ENCODE measurements at regions not wholly inside any gene's neighbourhood (a gene's known extent, or its start where the extent isn't known, plus 50 kb on each side); places are given as distances from the start of the nearest gene placed in this dataset.

- Histone ChIP-seq H3K79me2 (ENCODE audit: control insufficient read depth, insufficient read depth, low read length) (no peaks in the 10 kb centered on the region), H3K27me3 (ENCODE audit: control insufficient read depth, insufficient read depth, low read length) (no peaks in the 10 kb centered on the region), H3K9me3 (ENCODE audit: control insufficient read depth, insufficient read depth, low read depth, low read length) (no peaks in the 10 kb centered on the region), H3K4me3 (replicated peaks in 1 of 4; ENCODE audit: control extremely low read depth in 1 of 4, insufficient read depth in 1 of 4, low read depth in 3 of 4, low read length in 4 of 4) (no peak overlapping the region), H3K27ac (ENCODE audit: insufficient read depth, low read length) (no peak overlapping the region), H2AFZ (ENCODE audit: low read length) (no peak overlapping the region), H3K9ac (ENCODE audit: insufficient read depth, low read length) (no peak overlapping the region), H3K4me2 (ENCODE audit: extremely low read depth, insufficient read depth, low read length) (no peak overlapping the region), H3K4me1 (ENCODE audit: control insufficient read depth, extremely low read depth, insufficient read depth, low read length) (no peaks in the 10 kb centered on the region), H3K36me3 (ENCODE audit: control insufficient read depth, insufficient read depth, low read length) (no peaks in the 10 kb centered on the region), H4K20me1 (ENCODE audit: control insufficient read depth, extremely low read depth, insufficient read depth, low read length) (no peaks in the 10 kb centered on the region)
- no peak for TF ChIP-seq EZH2 (IDR thresholded peaks at IDR 0.05; ENCODE audit: low read length, missing control alignments)
- TF ChIP-seq CTCF (conservative IDR thresholded peaks at IDR 0.05 in 1 of 2, IDR thresholded peaks at IDR 0.05 in 1 of 2; ENCODE audit: low read depth in 1 of 2, low read length in 2 of 2): no peak
- DNase-seq (ENCODE audit: low read depth in 2 of 2): no peak
Measured at GRCh38 chr5:100249884-100250269, 285.3 kb upstream of the FAM174A start.

- Histone ChIP-seq H3K4me1 (ENCODE audit: control insufficient read depth, extremely low read depth, insufficient read depth, low read length) (no peaks in the 10 kb centered on the region), H3K36me3 (ENCODE audit: control insufficient read depth, insufficient read depth, low read length) (no peaks in the 10 kb centered on the region), H3K9me3 (ENCODE audit: control insufficient read depth, insufficient read depth, low read depth, low read length) (no peaks in the 10 kb centered on the region), H3K4me3 (replicated peaks in 1 of 4; ENCODE audit: control extremely low read depth in 1 of 4, insufficient read depth in 1 of 4, low read depth in 3 of 4, low read length in 4 of 4) (no peak overlapping the region), H3K79me2 (ENCODE audit: control insufficient read depth, insufficient read depth, low read length) (no peaks in the 10 kb centered on the region), H3K9ac (ENCODE audit: insufficient read depth, low read length) (no peak overlapping the region), H2AFZ (ENCODE audit: low read length) (no peak overlapping the region), H3K27ac (ENCODE audit: insufficient read depth, low read length) (no peak overlapping the region), H3K4me2 (ENCODE audit: extremely low read depth, insufficient read depth, low read length) (no peak overlapping the region), H4K20me1 (ENCODE audit: control insufficient read depth, extremely low read depth, insufficient read depth, low read length) (no peaks in the 10 kb centered on the region), H3K27me3 (ENCODE audit: control insufficient read depth, insufficient read depth, low read length) (no peaks in the 10 kb centered on the region)
- TF ChIP-seq EZH2 (IDR thresholded peaks at IDR 0.05; ENCODE audit: low read length, missing control alignments) (no peak), CTCF (conservative IDR thresholded peaks at IDR 0.05 in 1 of 2, IDR thresholded peaks at IDR 0.05 in 1 of 2; ENCODE audit: low read depth in 1 of 2, low read length in 2 of 2) (no peak)
- DNase-seq (ENCODE audit: low read depth in 2 of 2): no peak
Measured at GRCh38 chr5:100249211-100249883, 285.8 kb upstream of the FAM174A start.

- no peak overlapping the region for H3K4me3 ChIP-seq (replicated peaks in 1 of 4; ENCODE audit: control extremely low read depth in 1 of 4, insufficient read depth in 1 of 4, low read depth in 3 of 4, low read length in 4 of 4)
- H3K79me2 ChIP-seq (ENCODE audit: control insufficient read depth, insufficient read depth, low read length): no peaks in the 10 kb centered on the region
- H3K4me1 ChIP-seq (ENCODE audit: control insufficient read depth, extremely low read depth, insufficient read depth, low read length): no peaks in the 10 kb centered on the region
- no peak for DNase-seq (ENCODE audit: low read depth in 2 of 2)
- H3K27me3 ChIP-seq (ENCODE audit: control insufficient read depth, insufficient read depth, low read length): no peaks in the 10 kb centered on the region
- no peak overlapping the region for H2AFZ ChIP-seq (ENCODE audit: low read length)
- no peaks in the 10 kb centered on the region for H4K20me1 ChIP-seq (ENCODE audit: control insufficient read depth, extremely low read depth, insufficient read depth, low read length)
- no peak overlapping the region for H3K27ac ChIP-seq (ENCODE audit: insufficient read depth, low read length)
- H3K36me3 ChIP-seq (ENCODE audit: control insufficient read depth, insufficient read depth, low read length): no peaks in the 10 kb centered on the region
- TF ChIP-seq CTCF (conservative IDR thresholded peaks at IDR 0.05 in 1 of 2, IDR thresholded peaks at IDR 0.05 in 1 of 2; ENCODE audit: low read depth in 1 of 2, low read length in 2 of 2) (no peak), EZH2 (IDR thresholded peaks at IDR 0.05; ENCODE audit: low read length, missing control alignments) (no peak)
- no peaks in the 10 kb centered on the region for H3K9me3 ChIP-seq (ENCODE audit: control insufficient read depth, insufficient read depth, low read depth, low read length)
- H3K4me2 ChIP-seq (ENCODE audit: extremely low read depth, insufficient read depth, low read length): no peak overlapping the region
- H3K9ac ChIP-seq (ENCODE audit: insufficient read depth, low read length): no peak overlapping the region
Measured at GRCh38 chr5:100232736-100233135, 302.4 kb upstream of the FAM174A start.

All from fibroblast of lung (primary cell).